IPS-NIHi7 (cell line): ENCODE measurements at regions not wholly inside any gene's neighbourhood (a gene's known extent, or its start where the extent isn't known, plus 50 kb on each side); places are given as distances from the start of the nearest gene placed in this dataset.
"Not testable (repeated sequence)": the region's sequence is repeated elsewhere in the genome, so short reads cannot be mapped to it uniquely, and the experiment has no call there.

Experiments used
- DNase-seq: peaks from one replicate; pipeline ENCODE4 v3.0.0; 2012; ENCODE audit warnings: mixed read lengths; ENCODE audit errors: extremely low spot score

GRCh38 chr9:1870915-1871314, 144.2 kb upstream of the SMARCA2 start:
- DNase-seq: no peak

- peak; percentile 40 for DNase-seq
Observed at GRCh38 chr9:1871626-1872419, 143.3 kb upstream of the SMARCA2 start.

DNA sequence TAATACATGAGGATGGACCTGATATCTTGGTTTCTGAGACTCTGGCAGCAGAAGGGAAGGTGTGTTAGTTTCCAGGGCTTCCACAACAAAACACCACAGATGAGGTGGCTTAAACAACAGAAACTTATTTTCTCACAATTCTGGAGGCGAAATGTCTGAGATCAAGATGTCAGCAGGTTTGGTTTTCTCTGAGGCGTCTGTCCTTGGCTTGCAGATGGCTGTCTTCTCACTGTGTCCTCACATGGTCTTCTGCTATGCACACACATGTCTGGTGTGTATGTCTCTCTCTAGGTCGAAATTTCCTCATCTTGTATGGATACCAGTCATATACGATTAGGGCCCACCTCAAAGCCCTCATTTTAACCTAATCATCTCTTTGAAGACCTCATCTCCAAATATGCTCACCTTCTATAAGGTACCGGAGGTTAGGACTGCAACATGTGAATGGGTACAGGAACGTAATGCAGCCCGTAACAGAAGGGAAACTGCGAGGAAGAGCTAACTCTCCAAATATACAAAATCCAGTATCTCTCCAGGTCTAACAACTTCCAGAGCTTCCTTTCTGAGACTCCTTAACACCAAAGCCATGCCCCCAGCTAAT, 139.8 kb upstream of the SMARCA2 start:
- DNase-seq: no peak

GRCh38 chr9:1875921-1876448, 139.2 kb upstream of the SMARCA2 start:
- no peak for DNase-seq

DNA sequence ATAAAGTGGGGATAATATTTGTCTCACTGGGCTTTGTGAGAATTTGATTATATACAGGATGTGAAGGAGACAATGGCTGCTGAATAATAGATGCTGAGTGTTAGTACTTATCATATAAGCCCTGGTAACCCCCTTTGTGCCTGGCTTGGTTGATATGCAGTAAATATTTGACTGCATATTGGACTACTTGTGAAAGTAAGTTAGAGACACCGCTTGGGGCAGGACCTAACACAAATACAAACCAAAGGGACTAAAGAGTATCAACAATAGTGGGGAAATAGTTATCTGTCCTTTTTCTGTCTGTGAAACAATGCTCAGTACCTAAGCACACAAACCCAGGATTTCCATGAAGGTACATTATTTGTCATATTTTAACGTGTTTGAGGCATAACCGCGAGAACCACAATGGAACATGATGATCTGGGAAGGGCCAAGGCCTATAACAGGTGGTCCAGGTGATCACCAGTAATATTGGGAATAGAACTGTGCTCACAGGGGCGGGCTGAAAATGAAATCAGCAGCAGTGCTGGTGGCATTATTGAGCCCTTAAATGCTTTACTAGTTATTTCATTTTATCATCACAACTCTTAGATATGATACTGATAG, 138.2 kb upstream of the SMARCA2 start:
- no peak for DNase-seq

GRCh38 chr9:1877951-1878350, 137.2 kb upstream of the SMARCA2 start:
- DNase-seq: no peak

GRCh38 chr9:1878811-1879210, 136.3 kb upstream of the SMARCA2 start:
- no peak for DNase-seq

DNA sequence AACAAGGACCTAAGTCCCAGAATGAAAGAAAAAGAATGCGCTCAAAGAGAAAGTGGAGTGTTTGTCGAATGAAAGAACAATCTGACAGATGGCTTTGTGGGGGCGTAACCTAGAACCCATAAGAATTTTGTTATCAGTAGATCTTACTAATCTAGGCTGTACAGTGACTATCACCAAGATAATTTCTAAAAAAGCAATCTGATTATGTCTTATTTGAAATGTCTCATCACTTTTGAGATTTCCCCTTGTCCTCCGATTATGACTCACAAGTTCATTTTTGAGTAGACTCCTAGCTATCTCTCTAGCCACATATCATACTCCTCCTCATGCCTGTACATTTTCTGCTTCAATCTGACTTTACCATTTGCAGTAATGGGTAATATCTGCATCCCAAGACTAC, 135.6 kb upstream of the SMARCA2 start:
- no peak for DNase-seq

- DNase-seq: no peak
Observed at GRCh38 chr9:1880038-1880565, 135.0 kb upstream of the SMARCA2 start.

GRCh38 chr9:1881708-1882295, 133.3 kb upstream of the SMARCA2 start:
- no peak for DNase-seq

DNA sequence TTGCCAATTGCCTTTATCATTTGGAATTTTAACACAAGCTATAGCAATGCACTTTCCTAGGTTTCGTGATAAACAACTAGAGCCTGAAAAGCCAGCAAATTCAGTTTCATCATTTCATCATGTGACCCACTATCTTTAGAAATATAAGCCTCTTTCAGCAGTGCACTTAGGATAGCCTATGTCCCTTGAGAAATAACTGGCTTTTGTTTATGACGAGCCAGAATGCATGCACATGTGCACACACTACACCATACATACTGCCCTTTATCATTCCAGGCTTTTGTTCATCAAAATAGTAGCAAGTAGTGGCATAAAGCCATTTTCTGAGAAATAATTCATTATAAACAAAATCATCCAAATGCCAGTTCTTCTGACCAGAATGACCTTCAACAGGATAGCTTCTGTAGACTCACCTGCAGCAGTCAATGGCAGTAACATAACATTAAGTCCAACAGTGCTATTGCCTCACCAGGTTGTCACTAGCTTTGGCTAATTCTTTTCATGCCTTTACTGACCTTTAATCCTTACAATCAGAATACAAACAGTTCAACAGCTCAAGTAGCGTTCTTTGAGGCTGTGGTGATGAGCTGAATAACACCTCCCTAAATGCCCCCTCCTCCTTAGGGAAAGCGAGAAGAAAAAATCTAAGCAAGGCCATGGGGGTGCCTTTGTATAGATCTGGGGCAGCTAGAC, 132.3 kb upstream of the SMARCA2 start:
- DNase-seq: no peak

DNA sequence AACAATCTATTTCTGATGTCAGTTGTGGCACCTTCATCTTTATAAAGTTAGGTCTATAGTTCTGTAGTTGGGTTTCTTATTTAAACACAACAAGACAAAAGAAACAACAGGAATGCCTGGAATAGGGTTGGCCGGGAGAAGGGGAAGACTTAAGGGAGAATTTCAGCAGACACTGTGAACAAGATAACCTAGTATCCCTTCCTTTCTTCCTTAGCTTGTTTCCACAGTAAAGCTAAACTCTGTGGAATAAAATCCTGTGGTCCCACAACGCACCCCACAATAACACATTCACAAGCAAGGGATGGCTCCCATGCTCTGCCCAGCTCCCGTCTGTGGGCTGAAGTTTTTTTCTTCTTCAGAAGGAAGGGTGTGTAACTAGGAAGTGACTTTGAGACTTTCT, 124.9 kb upstream of the SMARCA2 start:
- DNase-seq: no peak

GRCh38 chr9:1890816-1891215, 124.3 kb upstream of the SMARCA2 start:
- no peak for DNase-seq

DNA sequence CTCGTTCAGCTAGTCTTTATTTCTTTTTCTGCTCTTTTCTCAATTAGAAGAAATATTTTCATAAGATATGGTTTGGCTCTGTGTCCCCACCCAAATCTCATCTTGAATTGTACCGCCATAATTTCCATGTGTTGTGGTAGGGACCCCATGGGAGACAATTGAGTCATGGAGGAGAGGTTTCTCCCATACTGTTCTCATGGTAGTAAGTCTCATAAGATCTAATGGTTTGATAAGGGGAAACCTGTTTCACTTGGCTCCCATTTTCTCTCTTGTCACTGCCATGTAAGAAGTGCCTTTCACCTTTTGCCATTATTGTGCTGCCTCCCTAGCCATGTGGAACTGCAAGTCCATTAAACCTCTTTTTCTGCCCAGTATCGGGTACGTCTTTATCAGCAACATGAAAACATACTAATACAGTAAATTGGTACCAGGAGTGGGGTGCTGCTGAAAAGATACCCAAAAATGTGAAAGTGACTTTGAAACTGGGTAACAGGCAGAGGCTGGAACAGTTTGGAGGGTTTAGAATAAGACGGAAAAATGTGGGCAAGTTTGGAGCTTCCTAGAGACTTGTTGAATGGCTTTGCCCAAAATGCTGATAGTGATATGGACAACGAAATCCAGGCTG, 112.0 kb upstream of the SMARCA2 start:
- DNase-seq: not testable (repeated sequence)

DNA sequence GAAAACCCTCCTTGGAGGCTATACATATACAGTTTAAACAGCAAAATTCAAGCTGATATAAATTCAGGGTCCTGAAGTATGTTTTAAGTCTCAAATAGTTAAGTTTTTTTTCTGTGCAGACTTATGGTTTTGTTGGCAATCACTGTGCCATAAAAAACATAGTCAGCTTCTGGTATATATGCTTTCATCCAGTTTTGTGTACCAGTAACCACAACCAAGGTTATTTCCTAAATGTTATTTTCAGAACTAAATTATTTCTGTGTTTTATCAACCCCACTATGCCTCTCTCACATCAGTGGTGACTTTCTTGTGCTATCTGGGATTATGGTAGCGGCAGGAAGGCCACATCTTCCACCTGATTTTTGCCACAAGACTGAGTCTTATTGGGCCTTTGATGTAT, 107.7 kb upstream of the SMARCA2 start:
- DNase-seq: no peak

DNA sequence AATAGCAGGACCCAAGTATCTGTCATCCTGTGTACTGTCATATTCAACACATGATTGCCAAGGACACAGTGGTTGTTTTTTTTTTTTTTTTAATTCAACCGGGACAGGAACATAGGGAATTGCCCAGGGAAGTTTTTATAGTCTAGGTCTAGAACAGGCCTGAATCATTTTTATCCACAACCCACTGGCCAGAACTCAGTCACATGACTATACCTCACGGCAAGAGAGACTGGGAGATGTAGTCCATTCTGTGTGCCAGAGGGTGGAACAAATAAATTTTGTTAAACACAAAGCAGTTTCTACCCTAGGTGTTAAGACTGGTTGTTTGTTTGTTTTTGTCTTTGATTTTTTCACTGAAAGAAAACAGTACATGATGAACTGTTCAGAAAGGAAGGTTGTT, 105.8 kb upstream of the SMARCA2 start:
- no peak for DNase-seq

DNA sequence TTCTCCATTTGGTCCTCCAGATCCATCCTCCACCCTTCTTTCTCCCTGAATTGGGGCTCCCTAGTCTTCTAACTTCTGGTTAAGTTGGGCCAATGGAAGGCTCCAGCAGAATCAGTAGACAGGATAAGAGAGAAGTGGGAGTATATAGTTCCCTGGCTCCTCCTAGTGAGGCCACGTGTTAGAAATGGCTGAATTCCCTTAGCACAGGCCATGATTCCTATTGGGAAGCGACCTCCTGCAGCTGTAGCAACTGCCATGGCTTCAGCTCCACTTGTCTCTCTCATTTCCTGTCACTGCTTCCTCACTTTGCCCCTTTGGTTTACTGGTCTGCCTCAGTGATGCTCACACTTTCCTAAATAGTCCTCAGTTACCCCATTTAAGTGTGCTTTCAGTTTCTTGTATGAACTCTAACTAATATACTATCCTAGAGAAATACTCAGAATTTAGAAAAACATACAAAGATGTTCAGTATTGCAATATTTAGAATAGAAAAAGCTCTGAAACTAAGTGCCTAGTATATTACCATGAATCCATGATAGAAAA, 104.8 kb upstream of the SMARCA2 start:
- DNase-seq: peak; percentile 21

GRCh38 chr9:1913631-1914330, 101.4 kb upstream of the SMARCA2 start:
- no peak for DNase-seq

DNA sequence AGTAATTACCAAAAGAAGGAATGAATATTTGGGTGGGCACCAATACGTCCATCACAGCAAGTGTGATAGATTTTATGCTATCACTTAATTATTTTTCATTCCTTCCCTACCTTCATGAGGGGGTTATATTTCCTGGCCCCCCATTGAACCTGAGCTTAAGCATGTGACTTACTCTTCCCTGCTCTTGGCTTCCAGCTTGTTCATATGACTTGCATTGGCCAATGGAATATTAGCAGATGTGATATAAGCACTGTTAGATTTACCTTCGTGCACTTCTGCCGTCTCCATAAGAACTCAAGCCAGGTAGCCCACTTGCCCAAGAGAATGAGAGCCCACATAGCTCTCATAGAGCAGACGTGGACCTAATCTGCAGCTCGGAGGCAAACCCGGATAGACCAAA, 99.1 kb upstream of the SMARCA2 start:
- DNase-seq: no peak

- no peak for DNase-seq
Observed at GRCh38 chr9:1916655-1917054, 98.5 kb upstream of the SMARCA2 start.
